Effector memory CD8-positive, alpha-beta T cell (primary cell): ENCODE measurements at regions not wholly inside any gene's neighbourhood (a gene's known extent, or its start where the extent isn't known, plus 50 kb on each side); places are given as distances from the start of the nearest gene placed in this dataset.

Source experiments
- ATAC-seq: fragments of 150-1000 bp; cut with Tn5 transposase; replicated peaks from 2 replicates; pipeline ENCODE4 v1.10.0; 2021; ENCODE audit warnings: mild to moderate bottlenecking, moderate library complexity
- DNase-seq, 3 experiments: peaks; one replicate each; pipeline ENCODE4 v3.0.0; 2021
- H3K27ac Mint-ChIP-seq, 2 donors: one replicate each; pipeline ENCODE4 v1.8.0; 2022; ENCODE audit warnings: mild to moderate bottlenecking in 2 of 2, mixed read lengths in 2 of 2, moderate library complexity in 2 of 2
- H3K27me3 Mint-ChIP-seq, 2 donors: one replicate each; pipeline ENCODE4 v1.8.0; 2022; ENCODE audit warnings: mixed read lengths in 2 of 2
- H3K36me3 Mint-ChIP-seq: one replicate; pipeline ENCODE4 v1.8.0; 2022; ENCODE audit warnings: mild to moderate bottlenecking, moderate library complexity, mixed read lengths; ENCODE audit not compliant: insufficient read depth
- H3K4me1 Mint-ChIP-seq, 2 donors: one replicate each; pipeline ENCODE4 v1.8.0; 2022; ENCODE audit warnings: low read depth in 2 of 2, mixed read lengths in 2 of 2
- H3K4me3 Mint-ChIP-seq, 2 donors: one replicate each; pipeline ENCODE4 v1.8.0; 2022; ENCODE audit warnings: mild to moderate bottlenecking in 2 of 2, mixed read lengths in 2 of 2, moderate library complexity in 2 of 2
- H3K9me3 Mint-ChIP-seq, 2 donors: one replicate each; pipeline ENCODE4 v1.8.0; 2022; ENCODE audit warnings: mixed read lengths in 2 of 2

- no peak for DNase-seq
- H3K4me3 Mint-ChIP-seq = no peak overlapping the region
- peaks cover 51 to 82% of the 10 kb centered on the region in 2 donors for H3K27me3 Mint-ChIP-seq
- no peak for ATAC-seq
- no peak overlapping the region for H3K27ac Mint-ChIP-seq
- no peaks in the 10 kb centered on the region for H3K36me3 Mint-ChIP-seq
- H3K4me1 Mint-ChIP-seq = peaks cover 0 to 2% of the 10 kb centered on the region in 2 donors
- no peaks in the 10 kb centered on the region for H3K9me3 Mint-ChIP-seq
These were observed 59.2 kb upstream of the B3GAT1 start for GRCh38 chr11:134471087-134471715.

GRCh38 chr11:134470238-134470637 lies 58.2 kb upstream of the B3GAT1 start:
- H3K36me3 Mint-ChIP-seq = no peaks in the 10 kb centered on the region
- ATAC-seq (no peak), DNase-seq (no peak)
- peaks cover 51 to 82% of the 10 kb centered on the region in 2 donors for H3K27me3 Mint-ChIP-seq
- no peak overlapping the region for H3K27ac Mint-ChIP-seq
- no peaks in the 10 kb centered on the region for H3K9me3 Mint-ChIP-seq
- H3K4me1 Mint-ChIP-seq = peaks cover 0 to 2% of the 10 kb centered on the region in 2 donors
- H3K4me3 Mint-ChIP-seq = no peak overlapping the region

GRCh38 chr11:134469627-134470026 lies 57.6 kb upstream of the B3GAT1 start:
- DNase-seq (no peak), ATAC-seq (no peak)
- peaks cover 51 to 82% of the 10 kb centered on the region in 2 donors for H3K27me3 Mint-ChIP-seq
- H3K4me1 Mint-ChIP-seq = peaks cover 0 to 2% of the 10 kb centered on the region in 2 donors
- no peaks in the 10 kb centered on the region for H3K36me3 Mint-ChIP-seq
- no peak overlapping the region for H3K4me3 Mint-ChIP-seq
- no peak overlapping the region for H3K27ac Mint-ChIP-seq
- no peaks in the 10 kb centered on the region for H3K9me3 Mint-ChIP-seq

- H3K27me3 Mint-ChIP-seq = peaks cover 52 to 82% of the 10 kb centered on the region in 2 donors
- no peak for DNase-seq
- H3K9me3 Mint-ChIP-seq = no peaks in the 10 kb centered on the region
- no peak for ATAC-seq
- H3K4me1 Mint-ChIP-seq = peaks cover 0 to 3% of the 10 kb centered on the region in 2 donors
- H3K36me3 Mint-ChIP-seq = no peaks in the 10 kb centered on the region
- H3K4me3 Mint-ChIP-seq = no peak overlapping the region
- no peak overlapping the region for H3K27ac Mint-ChIP-seq
These were observed 56.8 kb upstream of the B3GAT1 start for GRCh38 chr11:134468796-134469195.

GRCh38 chr11:134468081-134468668 lies 56.1 kb upstream of the B3GAT1 start:
- Mint-ChIP-seq H3K27ac (no peak overlapping the region), H3K9me3 (no peaks in the 10 kb centered on the region), H3K27me3 (peaks cover 48 to 82% of the 10 kb centered on the region in 2 donors), H3K4me1 (peaks cover 0 to 1% of the 10 kb centered on the region in 2 donors), H3K4me3 (no peak overlapping the region), H3K36me3 (no peaks in the 10 kb centered on the region)
- no peak for DNase-seq
- no peak for ATAC-seq

- H3K4me1 Mint-ChIP-seq = peaks cover 0 to 1% of the 10 kb centered on the region in 2 donors
- DNase-seq = no peak
- H3K27me3 Mint-ChIP-seq = peaks cover 42 to 82% of the 10 kb centered on the region in 2 donors
- H3K27ac Mint-ChIP-seq = no peak overlapping the region
- no peak overlapping the region for H3K4me3 Mint-ChIP-seq
- H3K36me3 Mint-ChIP-seq = no peaks in the 10 kb centered on the region
- no peak for ATAC-seq
- no peaks in the 10 kb centered on the region for H3K9me3 Mint-ChIP-seq
These were observed 54.8 kb upstream of the B3GAT1 start for GRCh38 chr11:134466610-134467567.

- ATAC-seq (no peak), DNase-seq (no peak)
- Mint-ChIP-seq H3K4me1 (peaks cover 0 to 1% of the 10 kb centered on the region in 2 donors), H3K27me3 (peaks cover 45 to 82% of the 10 kb centered on the region in 2 donors), H3K27ac (no peak overlapping the region), H3K9me3 (no peaks in the 10 kb centered on the region), H3K36me3 (no peaks in the 10 kb centered on the region), H3K4me3 (no peak overlapping the region)
These were observed 54.1 kb upstream of the B3GAT1 start for GRCh38 chr11:134466156-134466555.

- Mint-ChIP-seq H3K4me1 (peaks cover 0 to 1% of the 10 kb centered on the region in 2 donors), H3K27me3 (peaks cover 47 to 87% of the 10 kb centered on the region in 2 donors), H3K36me3 (no peaks in the 10 kb centered on the region)
These were observed 53.1 kb upstream of the B3GAT1 start for GRCh38 chr11:134464981-134465730.

GRCh38 chr11:134464196-134464595 lies 52.2 kb upstream of the B3GAT1 start:
- H3K36me3 Mint-ChIP-seq = no peaks in the 10 kb centered on the region
- H3K4me1 Mint-ChIP-seq = peaks cover 0 to 1% of the 10 kb centered on the region in 2 donors
- no peak overlapping the region for H3K27ac Mint-ChIP-seq
- H3K4me3 Mint-ChIP-seq = no peak overlapping the region
- DNase-seq = no peak
- no peak for ATAC-seq
- H3K27me3 Mint-ChIP-seq = peaks cover 50 to 93% of the 10 kb centered on the region in 2 donors
- peaks cover 0 to under 1% of the 10 kb centered on the region in 2 donors for H3K9me3 Mint-ChIP-seq

More at GRCh38 chr11:134464981-134465730, 53.1 kb upstream of the B3GAT1 start:
- ATAC-seq = no peak
- DNase-seq = no peak
- Mint-ChIP-seq H3K9me3 (no peaks in the 10 kb centered on the region), H3K4me3 (no peak overlapping the region), H3K27ac (no peak overlapping the region)

GRCh38 chr11:134463716-134464115 lies 51.7 kb upstream of the B3GAT1 start:
- Mint-ChIP-seq H3K27ac (no peak overlapping the region), H3K9me3 (peaks cover 2 to 5% of the 10 kb centered on the region in 2 donors), H3K27me3 (peaks cover 50 to 91% of the 10 kb centered on the region in 2 donors), H3K4me3 (no peak overlapping the region), H3K4me1 (peaks cover 0 to 1% of the 10 kb centered on the region in 2 donors), H3K36me3 (no peaks in the 10 kb centered on the region)
- ATAC-seq = no peak
- no peak for DNase-seq
